ENCODE measurements at regions not wholly inside any gene's neighbourhood (a gene's known extent, or its start where the extent isn't known, plus 50 kb on each side); places are given as distances from the start of the nearest gene placed in this dataset.

DNA sequence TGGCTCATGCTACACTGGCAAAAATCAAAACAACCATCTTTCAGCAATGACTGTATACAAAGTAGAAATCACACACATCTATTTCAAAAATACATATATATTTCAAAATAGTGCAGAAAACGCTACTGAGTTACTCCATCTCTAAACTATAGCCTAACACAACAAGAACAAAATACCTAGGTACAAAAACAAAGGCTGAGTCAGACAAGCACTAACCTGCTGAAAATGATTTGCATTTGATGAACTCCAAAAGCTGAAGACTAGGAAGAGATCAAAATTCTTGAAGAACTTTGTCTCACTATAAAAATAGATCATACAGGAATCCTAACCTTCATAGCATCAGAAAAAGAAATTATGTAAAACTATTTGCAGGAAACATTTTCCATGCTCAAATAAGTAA, 381.6 kb downstream of the EFNB2 start:
- H3K27me3 ChIP-seq: no peaks in the 10 kb centered on the region
- TF ChIP-seq POLR2A (IDR thresholded peaks at IDR 0.05) (no peak), CTCF (IDR thresholded peaks at IDR 0.05) (no peak), POLR2AphosphoS5 (IDR thresholded peaks at IDR 0.05; ENCODE audit: insufficient read depth in 1 of 2, low read depth in 1 of 2) (no peak)
- DNase-seq (ENCODE audit: extremely low spot score in 2 of 2): no peak
- H3K36me3 ChIP-seq: no peaks in the 10 kb centered on the region
- H3K9me3 ChIP-seq: no peaks in the 10 kb centered on the region
- no peaks in the 10 kb centered on the region for H3K4me1 ChIP-seq
- intact Hi-C loops (cut with DNase I): no loop called here
- no peak overlapping the region for H3K4me3 ChIP-seq
- no peak overlapping the region for H3K27ac ChIP-seq

GRCh38 chr13:106153041-106153440, 382.4 kb downstream of the EFNB2 start:
- Histone ChIP-seq H3K9me3 (no peaks in the 10 kb centered on the region), H3K27ac (no peak overlapping the region), H3K4me3 (no peak overlapping the region), H3K4me1 (no peaks in the 10 kb centered on the region), H3K36me3 (no peaks in the 10 kb centered on the region), H3K27me3 (no peaks in the 10 kb centered on the region)
- intact Hi-C loops (cut with DNase I): no loop called here
- no peak for DNase-seq (ENCODE audit: extremely low spot score in 2 of 2)
- TF ChIP-seq POLR2A (IDR thresholded peaks at IDR 0.05): no peak
- no peak for TF ChIP-seq CTCF (IDR thresholded peaks at IDR 0.05)
- TF ChIP-seq POLR2AphosphoS5 (IDR thresholded peaks at IDR 0.05; ENCODE audit: insufficient read depth in 1 of 2, low read depth in 1 of 2): no peak

- no peaks in the 10 kb centered on the region for H3K36me3 ChIP-seq
- no peaks in the 10 kb centered on the region for H3K4me1 ChIP-seq
- TF ChIP-seq POLR2A (IDR thresholded peaks at IDR 0.05): no peak
- no peak for TF ChIP-seq POLR2AphosphoS5 (IDR thresholded peaks at IDR 0.05; ENCODE audit: insufficient read depth in 1 of 2, low read depth in 1 of 2)
- no peak for TF ChIP-seq CTCF (IDR thresholded peaks at IDR 0.05)
- H3K27ac ChIP-seq: no peak overlapping the region
- no peaks in the 10 kb centered on the region for H3K27me3 ChIP-seq
- intact Hi-C loops (cut with DNase I): no loop called here
- H3K4me3 ChIP-seq: no peak overlapping the region
- DNase-seq (ENCODE audit: extremely low spot score in 2 of 2): no peak
- H3K9me3 ChIP-seq: no peaks in the 10 kb centered on the region
Observed at GRCh38 chr13:106152047-106152446, 383.4 kb downstream of the EFNB2 start.

DNA sequence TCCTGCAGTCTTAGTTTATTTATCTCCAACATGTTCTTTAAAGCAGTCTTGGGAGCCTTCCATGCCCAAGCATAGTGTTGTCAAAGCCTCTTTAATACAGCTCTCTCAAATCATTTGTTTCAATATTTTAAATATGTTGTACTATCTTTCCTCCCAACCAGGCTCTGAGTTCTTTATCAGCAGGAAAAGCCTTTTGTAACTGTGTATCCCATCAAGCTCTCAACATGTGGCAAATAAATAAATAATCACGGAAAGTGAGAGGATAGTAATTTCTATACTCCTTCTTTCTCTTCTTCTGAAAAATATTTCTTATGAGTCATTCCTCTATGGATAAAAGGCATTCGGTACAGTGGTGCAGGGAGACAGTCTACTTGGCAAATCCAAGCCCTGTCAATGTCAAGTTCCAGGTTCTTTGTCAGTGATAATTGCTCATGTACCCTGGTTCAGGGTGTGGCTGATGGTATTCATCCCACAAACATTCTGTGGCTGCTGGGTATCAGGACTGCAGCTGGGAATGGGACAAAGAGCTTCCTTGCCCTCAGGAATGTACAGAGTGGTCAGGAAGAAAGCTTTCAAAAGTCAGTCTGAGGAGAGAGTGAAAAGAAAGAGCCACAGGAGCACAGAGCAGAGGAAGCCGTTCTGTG, 384.3 kb downstream of the EFNB2 start:
- H3K9me3 ChIP-seq: no peaks in the 10 kb centered on the region
- intact Hi-C loops (cut with DNase I): no loop called here
- no peak overlapping the region for H3K4me3 ChIP-seq
- no peak for DNase-seq (ENCODE audit: extremely low spot score in 2 of 2)
- no peaks in the 10 kb centered on the region for H3K36me3 ChIP-seq
- no peak overlapping the region for H3K27ac ChIP-seq
- H3K4me1 ChIP-seq: no peaks in the 10 kb centered on the region
- TF ChIP-seq POLR2AphosphoS5 (IDR thresholded peaks at IDR 0.05; ENCODE audit: insufficient read depth in 1 of 2, low read depth in 1 of 2) (peak in 1 of 2 donors; percentile 21), POLR2A (IDR thresholded peaks at IDR 0.05) (no peak)
- H3K27me3 ChIP-seq: no peaks in the 10 kb centered on the region

DNA sequence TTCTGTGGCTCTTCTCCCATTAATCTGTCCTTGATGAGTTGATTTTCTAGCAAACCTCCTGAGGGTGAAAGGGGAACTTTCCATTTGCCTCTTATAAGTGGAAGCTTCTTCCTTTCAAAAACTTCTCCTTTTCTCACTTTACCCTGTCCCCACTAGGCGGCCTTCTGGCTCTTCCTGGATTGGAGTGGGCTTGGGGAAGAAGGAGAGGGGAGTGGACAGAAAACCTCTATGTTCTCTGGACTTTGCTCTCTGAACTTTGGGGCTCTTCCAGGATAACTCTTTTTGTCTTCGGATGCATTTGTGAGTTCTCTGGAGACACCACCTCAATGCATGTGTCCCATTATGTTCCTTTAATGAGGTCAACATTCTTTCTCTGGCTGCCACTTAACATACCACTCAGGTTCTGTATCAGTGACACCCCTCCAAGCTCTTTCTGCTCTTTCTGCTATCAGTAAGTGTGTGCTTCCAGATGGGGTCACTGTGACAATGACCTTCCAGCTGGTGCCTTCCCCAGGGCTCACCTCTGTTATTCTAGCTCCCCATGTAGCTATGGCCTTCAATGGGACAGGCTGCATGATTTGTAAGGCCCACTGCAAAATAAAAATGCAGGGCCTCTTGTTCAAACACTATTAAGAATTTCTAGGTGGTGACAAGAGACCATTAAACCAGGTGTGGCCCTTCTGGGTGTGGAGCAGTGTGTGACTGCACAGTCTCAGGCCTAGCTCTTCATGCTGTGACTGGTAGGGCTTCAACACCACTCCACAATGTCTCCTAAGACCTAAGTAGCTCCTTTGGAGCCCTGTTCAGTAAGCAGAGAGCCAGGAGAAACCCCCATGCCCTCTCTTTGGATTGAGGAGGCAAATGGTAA, 389.2 kb downstream of the EFNB2 start:
- H3K36me3 ChIP-seq: no peaks in the 10 kb centered on the region
- H3K27ac ChIP-seq: no peak overlapping the region
- intact Hi-C loops (cut with DNase I): no loop called here
- no peak for DNase-seq (ENCODE audit: extremely low spot score in 2 of 2)
- no peaks in the 10 kb centered on the region for H3K9me3 ChIP-seq
- TF ChIP-seq POLR2AphosphoS5 (IDR thresholded peaks at IDR 0.05; ENCODE audit: insufficient read depth in 1 of 2, low read depth in 1 of 2) (no peak), POLR2A (IDR thresholded peaks at IDR 0.05) (no peak), CTCF (IDR thresholded peaks at IDR 0.05) (no peak)
- no peaks in the 10 kb centered on the region for H3K4me1 ChIP-seq
- no peak overlapping the region for H3K4me3 ChIP-seq
- no peaks in the 10 kb centered on the region for H3K27me3 ChIP-seq

Measured in vagina (tissue), 2 donors.